ENCODE measurements at regions not wholly inside any gene's neighbourhood (a gene's known extent, or its start where the extent isn't known, plus 50 kb on each side); places are given as distances from the start of the nearest gene placed in this dataset.

DNA sequence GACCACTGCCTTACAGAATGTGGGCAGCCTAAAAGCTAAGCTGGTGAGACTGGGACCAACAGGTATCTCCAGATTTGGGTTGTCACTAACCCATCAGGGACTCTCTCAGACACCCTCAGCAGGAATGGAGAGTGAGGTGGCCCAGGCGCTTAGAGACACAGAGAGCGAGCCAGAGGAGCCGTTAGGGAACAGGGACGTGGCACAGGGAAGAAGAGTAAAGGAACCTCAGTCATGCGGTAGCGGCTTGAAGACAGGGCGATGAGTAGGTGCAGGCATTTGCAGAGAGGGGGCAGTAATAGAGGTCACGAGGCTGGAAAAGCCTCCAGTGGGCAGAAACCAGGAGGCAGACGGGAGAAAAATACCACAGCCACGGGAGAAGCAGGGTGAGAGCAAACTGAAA lies 158.0 kb upstream of the CCND2 start:
- intact Hi-C loops (cut with micrococcal nuclease) (no loop called here), in situ Hi-C loops (cut with MboI; ENCODE audit: low sequenced_read_pairs) (no loop called here), dilution Hi-C loops (cut with HindIII; ENCODE audit: low sequenced_read_pairs, unreplicated experiment) (no loop called here)
- H2AFZ ChIP-seq (replicated peaks; ENCODE audit: low read length, poor library complexity) = no peak overlapping the region
- H4K8ac ChIP-seq (ENCODE audit: low read depth in 2 of 2, low read length in 2 of 2) = no peak overlapping the region
- ChIA-PET POLR2A (ENCODE audit: unreplicated experiment) (no interaction called here), CTCF (interaction anchor here (1.6 kb wide), 1 partner anchor 161 kb away, joined by 7 read pairs; no protein-coding TSS in a partner anchor)
- TF ChIP-seq CHD1 (IDR thresholded peaks at IDR 0.05; ENCODE audit: low read depth, low read length) (no peak), MAZ (IDR thresholded peaks at IDR 0.05; ENCODE audit: borderline replicate concordance, low read depth, low read length) (no peak), BHLHE40 (IDR thresholded peaks at IDR 0.05; ENCODE audit: low read depth, low read length) (no peak), FOS (IDR thresholded peaks at IDR 0.05; ENCODE audit: low read depth, low read length) (no peak), RAD21 (IDR thresholded peaks at IDR 0.05; ENCODE audit: low read length) (no peak)
- TF ChIP-seq, protein P1, sequence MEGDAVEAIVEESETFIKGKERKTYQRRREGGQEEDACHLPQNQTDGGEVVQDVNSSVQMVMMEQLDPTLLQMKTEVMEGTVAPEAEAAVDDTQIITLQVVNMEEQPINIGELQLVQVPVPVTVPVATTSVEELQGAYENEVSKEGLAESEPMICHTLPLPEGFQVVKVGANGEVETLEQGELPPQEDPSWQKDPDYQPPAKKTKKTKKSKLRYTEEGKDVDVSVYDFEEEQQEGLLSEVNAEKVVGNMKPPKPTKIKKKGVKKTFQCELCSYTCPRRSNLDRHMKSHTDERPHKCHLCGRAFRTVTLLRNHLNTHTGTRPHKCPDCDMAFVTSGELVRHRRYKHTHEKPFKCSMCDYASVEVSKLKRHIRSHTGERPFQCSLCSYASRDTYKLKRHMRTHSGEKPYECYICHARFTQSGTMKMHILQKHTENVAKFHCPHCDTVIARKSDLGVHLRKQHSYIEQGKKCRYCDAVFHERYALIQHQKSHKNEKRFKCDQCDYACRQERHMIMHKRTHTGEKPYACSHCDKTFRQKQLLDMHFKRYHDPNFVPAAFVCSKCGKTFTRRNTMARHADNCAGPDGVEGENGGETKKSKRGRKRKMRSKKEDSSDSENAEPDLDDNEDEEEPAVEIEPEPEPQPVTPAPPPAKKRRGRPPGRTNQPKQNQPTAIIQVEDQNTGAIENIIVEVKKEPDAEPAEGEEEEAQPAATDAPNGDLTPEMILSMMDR (conservative IDR thresholded peaks at IDR 0.05; ENCODE audit: low read depth, low read length) = no peak
- TF ChIP-seq, protein P2, sequence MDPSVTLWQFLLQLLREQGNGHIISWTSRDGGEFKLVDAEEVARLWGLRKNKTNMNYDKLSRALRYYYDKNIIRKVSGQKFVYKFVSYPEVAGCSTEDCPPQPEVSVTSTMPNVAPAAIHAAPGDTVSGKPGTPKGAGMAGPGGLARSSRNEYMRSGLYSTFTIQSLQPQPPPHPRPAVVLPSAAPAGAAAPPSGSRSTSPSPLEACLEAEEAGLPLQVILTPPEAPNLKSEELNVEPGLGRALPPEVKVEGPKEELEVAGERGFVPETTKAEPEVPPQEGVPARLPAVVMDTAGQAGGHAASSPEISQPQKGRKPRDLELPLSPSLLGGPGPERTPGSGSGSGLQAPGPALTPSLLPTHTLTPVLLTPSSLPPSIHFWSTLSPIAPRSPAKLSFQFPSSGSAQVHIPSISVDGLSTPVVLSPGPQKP (IDR thresholded peaks at IDR 0.05; ENCODE audit: borderline replicate concordance, low read depth, low read length) = no peak
- TF ChIP-seq, protein P3, sequence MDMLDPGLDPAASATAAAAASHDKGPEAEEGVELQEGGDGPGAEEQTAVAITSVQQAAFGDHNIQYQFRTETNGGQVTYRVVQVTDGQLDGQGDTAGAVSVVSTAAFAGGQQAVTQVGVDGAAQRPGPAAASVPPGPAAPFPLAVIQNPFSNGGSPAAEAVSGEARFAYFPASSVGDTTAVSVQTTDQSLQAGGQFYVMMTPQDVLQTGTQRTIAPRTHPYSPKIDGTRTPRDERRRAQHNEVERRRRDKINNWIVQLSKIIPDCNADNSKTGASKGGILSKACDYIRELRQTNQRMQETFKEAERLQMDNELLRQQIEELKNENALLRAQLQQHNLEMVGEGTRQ (IDR thresholded peaks at IDR 0.05; ENCODE audit: low read depth, low read length) = no peak
- H3K56ac ChIP-seq (ENCODE audit: extremely low read depth, insufficient read depth, low read length) = no peak overlapping the region
- H3K18ac ChIP-seq (ENCODE audit: low read depth, low read length) = no peak overlapping the region
- H3K36me3 ChIP-seq (ENCODE audit: control insufficient read depth, insufficient read depth, low read length) = no peaks in the 10 kb centered on the region
- H3K4me2 ChIP-seq (ENCODE audit: low read depth, low read length) = no peak overlapping the region
- no peak overlapping the region for H3K4me3 ChIP-seq (ENCODE audit: insufficient read depth, low read depth, low read length)
- H3K9ac ChIP-seq (ENCODE audit: low read depth, low read length) = no peak overlapping the region
- no peak overlapping the region for H2BK15ac ChIP-seq (ENCODE audit: low read depth, low read length)
- no peaks in the 10 kb centered on the region for H3K9me3 ChIP-seq (ENCODE audit: control insufficient read depth, insufficient read depth, low read length)
- H3K79me1 ChIP-seq (ENCODE audit: low read depth in 1 of 2, low read length in 2 of 2) = no peaks in the 10 kb centered on the region
- H2AK5ac ChIP-seq (ENCODE audit: low read depth, low read length) = no peak overlapping the region
- peaks cover 4% of the 10 kb centered on the region for H3K9me1 ChIP-seq (ENCODE audit: insufficient read depth, low read length)
- no peak overlapping the region; the same call in 1 of the 2 replicates for H3K4ac ChIP-seq (ENCODE audit: low read depth, low read length)
- no peak overlapping the region for H2AK9ac ChIP-seq (replicated peaks; ENCODE audit: low read depth, low read length, poor library complexity)
- H3K23ac ChIP-seq (ENCODE audit: low read depth, low read length) = no peak overlapping the region
- BruUV-seq (replicated peaks) = no TSS peak
- 59% methylated on average over 5 of the region's 10 CpGs; no CpG with 5 or more reads in 1 of the 2 experiments for WGBS, 2 experiments (ENCODE audit: extremely low coverage in 2 of 2, insufficient read length in 1 of 2)
- peaks cover 17% of the 10 kb centered on the region for H3K4me1 ChIP-seq (ENCODE audit: control insufficient read depth, insufficient read depth, low read length)
- H4K20me1 ChIP-seq (ENCODE audit: insufficient read depth, low read length) = no peaks in the 10 kb centered on the region
- no peak overlapping the region for H3K27ac ChIP-seq (ENCODE audit: insufficient read depth, low read length)
- H4K5ac ChIP-seq (ENCODE audit: low read depth, low read length) = no peak overlapping the region
- H2BK120ac ChIP-seq (ENCODE audit: low read depth, low read length) = no peak overlapping the region
- no peaks in the 10 kb centered on the region; the same call in 1 of the 2 replicates for H3K27me3 ChIP-seq (ENCODE audit: control insufficient read depth, insufficient read depth, low read length)
- H2BK20ac ChIP-seq (ENCODE audit: low read depth, low read length) = no peak overlapping the region
- no peak overlapping the region for H3K14ac ChIP-seq (replicated peaks; ENCODE audit: low read depth, low read length)
- DNase-seq = no peak
- ATAC-seq (ENCODE audit: low read depth) = no peak
- H2BK5ac ChIP-seq (ENCODE audit: low read depth, low read length, poor library complexity, severe bottlenecking) = no peak overlapping the region
- H4K91ac ChIP-seq (ENCODE audit: insufficient read depth, low read depth, low read length) = no peak overlapping the region

Measured in IMR-90 (cell line).